ENCODE measurements at regions not wholly inside any gene's neighbourhood (a gene's known extent, or its start where the extent isn't known, plus 50 kb on each side); places are given as distances from the start of the nearest gene placed in this dataset.

- ChIA-PET POLR2A (no interaction called here), CTCF (no interaction called here)
- no peak for ATAC-seq
- no peak for DNase-seq
- intact Hi-C loops (cut with micrococcal nuclease) = no loop called here
- H3K27me3 Mint-ChIP-seq = peaks cover 3% of the 10 kb centered on the region
- no peaks in the 10 kb centered on the region for H3K36me3 Mint-ChIP-seq (ENCODE audit: low read depth)
- TF ChIP-seq CTCF (IDR thresholded peaks at IDR 0.05) = no peak
- H3K9me3 Mint-ChIP-seq = peaks cover 16% of the 10 kb centered on the region
- H3K4me1 Mint-ChIP-seq (ENCODE audit: low read depth) = no peaks in the 10 kb centered on the region
- H3K4me3 Mint-ChIP-seq = no peak overlapping the region
- H3K27ac Mint-ChIP-seq = no peak overlapping the region
These were observed 181.8 kb downstream of the RASSF9 start for GRCh38 chr12:85654456-85654840.

DNA sequence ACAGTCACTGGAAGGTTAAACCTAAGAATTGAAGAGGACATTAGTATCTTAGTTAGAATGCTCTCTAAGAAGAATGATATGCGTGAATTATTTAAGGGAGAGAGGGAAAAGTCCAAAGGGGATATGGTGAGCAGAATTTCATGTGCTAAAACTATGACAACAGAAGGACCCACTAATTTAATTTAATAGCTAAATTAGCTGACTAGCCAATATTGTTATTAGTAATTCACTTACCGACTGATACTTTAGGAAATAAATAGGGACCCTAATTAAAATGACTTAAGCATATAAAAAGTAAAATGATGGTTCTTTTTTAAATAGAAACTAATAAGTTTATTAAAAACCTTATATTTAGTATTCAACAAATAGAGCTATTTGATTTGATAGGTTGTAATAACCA is 179.6 kb downstream of the RASSF9 start:
- Mint-ChIP-seq H3K4me3 (no peak overlapping the region), H3K9me3 (peaks cover 7% of the 10 kb centered on the region), H3K27me3 (no peaks in the 10 kb centered on the region), H3K4me1 (ENCODE audit: low read depth) (no peaks in the 10 kb centered on the region), H3K36me3 (ENCODE audit: low read depth) (no peaks in the 10 kb centered on the region), H3K27ac (no peak overlapping the region)
- CTCF ChIA-PET = interaction anchor here (1.9 kb wide), 1 partner anchor 22 kb away, joined by 6 read pairs; no protein-coding TSS in a partner anchor
- ATAC-seq = no peak
- no peak for DNase-seq
- POLR2A ChIA-PET = no interaction called here
- no peak for TF ChIP-seq CTCF (IDR thresholded peaks at IDR 0.05)
- intact Hi-C loops (cut with micrococcal nuclease) = no loop called here

DNA sequence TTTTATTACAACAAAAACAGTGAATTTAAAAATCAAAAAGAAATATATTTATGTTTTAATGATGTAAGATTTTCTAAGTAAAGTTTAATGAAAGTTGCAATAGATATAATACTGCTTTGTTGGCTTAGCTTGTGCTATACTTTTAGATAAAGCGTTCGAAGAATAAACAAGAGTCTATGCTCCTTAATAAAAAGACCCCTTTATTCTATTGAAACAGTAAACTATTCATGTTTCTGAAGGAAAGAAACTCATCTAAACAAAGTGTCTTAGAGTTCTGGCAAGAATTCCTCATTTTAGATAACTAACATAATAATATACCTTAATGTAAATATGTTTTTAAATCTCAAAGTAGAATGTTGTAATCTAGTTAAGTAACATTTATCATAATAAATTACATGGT is 179.0 kb downstream of the RASSF9 start:
- ChIA-PET POLR2A (no interaction called here), CTCF (interaction anchor here (1.9 kb wide), 1 partner anchor 21 kb away, joined by 6 read pairs; no protein-coding TSS in a partner anchor)
- no peak overlapping the region for H3K27ac Mint-ChIP-seq
- ATAC-seq = no peak
- no peak overlapping the region for H3K4me3 Mint-ChIP-seq
- H3K4me1 Mint-ChIP-seq (ENCODE audit: low read depth) = no peaks in the 10 kb centered on the region
- H3K27me3 Mint-ChIP-seq = no peaks in the 10 kb centered on the region
- no peak for TF ChIP-seq CTCF (IDR thresholded peaks at IDR 0.05)
- DNase-seq = no peak
- H3K36me3 Mint-ChIP-seq (ENCODE audit: low read depth) = no peaks in the 10 kb centered on the region
- H3K9me3 Mint-ChIP-seq = peaks cover 6% of the 10 kb centered on the region
- intact Hi-C loops (cut with micrococcal nuclease) = no loop called here

- Mint-ChIP-seq H3K27me3 (no peaks in the 10 kb centered on the region), H3K9me3 (peaks cover 6% of the 10 kb centered on the region), H3K4me3 (no peak overlapping the region), H3K36me3 (ENCODE audit: low read depth) (no peaks in the 10 kb centered on the region), H3K27ac (no peak overlapping the region), H3K4me1 (ENCODE audit: low read depth) (no peaks in the 10 kb centered on the region)
- DNase-seq = no peak
- intact Hi-C loops (cut with micrococcal nuclease) = no loop called here
- CTCF ChIA-PET = interaction anchor here (1.9 kb wide), 1 partner anchor 20 kb away, joined by 6 read pairs; no protein-coding TSS in a partner anchor
- no peak for TF ChIP-seq CTCF (IDR thresholded peaks at IDR 0.05)
- no peak for ATAC-seq
- POLR2A ChIA-PET = no interaction called here
These were observed 178.2 kb downstream of the RASSF9 start for GRCh38 chr12:85657836-85658630.

- no peaks in the 10 kb centered on the region for H3K36me3 Mint-ChIP-seq (ENCODE audit: low read depth)
These were observed 176.3 kb downstream of the RASSF9 start for GRCh38 chr12:85659754-85660530.

More at GRCh38 chr12:85659754-85660530, 176.3 kb downstream of the RASSF9 start:
- ATAC-seq (no peak), DNase-seq (no peak)
- intact Hi-C loops (cut with micrococcal nuclease) = no loop called here
- Mint-ChIP-seq H3K27ac (no peak overlapping the region), H3K4me1 (ENCODE audit: low read depth) (no peaks in the 10 kb centered on the region), H3K27me3 (no peaks in the 10 kb centered on the region), H3K9me3 (peaks cover 6% of the 10 kb centered on the region), H3K4me3 (no peak overlapping the region)
- ChIA-PET CTCF (no interaction called here), POLR2A (no interaction called here)
- TF ChIP-seq CTCF (IDR thresholded peaks at IDR 0.05) = no peak
